Muscle of leg (tissue), 3 donors: ENCODE measurements at regions not wholly inside any gene's neighbourhood (a gene's known extent, or its start where the extent isn't known, plus 50 kb on each side); places are given as distances from the start of the nearest gene placed in this dataset.
A peak's percentile ranks its signal among the peaks of the same experiment; 100 is the strongest.

Experiments used
- DNase-seq: peaks from one replicate; pipeline ENCODE4 v3.0.0; 2013
- H3K27ac ChIP-seq: one replicate; pipeline ENCODE4 v1.5.1; 2013; ENCODE audit warnings: mild to moderate bottlenecking, low read length, control low read depth
- H3K27me3 ChIP-seq: one replicate; pipeline ENCODE4 v1.6.1; 2013; ENCODE audit warnings: low read length; ENCODE audit not compliant: control insufficient read depth, insufficient read depth
- H3K36me3 ChIP-seq: one replicate; pipeline ENCODE4 v1.6.1; 2013; ENCODE audit warnings: low read length; ENCODE audit not compliant: control insufficient read depth, insufficient read depth
- H3K4me1 ChIP-seq: one replicate; pipeline ENCODE4 v1.6.1; 2013; ENCODE audit warnings: low read length; ENCODE audit not compliant: control insufficient read depth, insufficient read depth
- H3K4me3 ChIP-seq: one replicate; pipeline ENCODE4 v1.5.1; 2013; ENCODE audit warnings: low read length, control low read depth
- H3K9me3 ChIP-seq: replicated peaks from 2 replicates; pipeline ENCODE4 v1.6.1; 2013; ENCODE audit warnings: low read depth, low read length; ENCODE audit not compliant: control insufficient read depth
- WGBS: methylation state at CpG from one replicate; pipeline ENCODE4 v1.1.5; 2013; ENCODE audit warnings: missing lambda C conversion rate; ENCODE audit not compliant: insufficient coverage; 5-methylcytosine and 5-hydroxymethylcytosine counted together

DNA sequence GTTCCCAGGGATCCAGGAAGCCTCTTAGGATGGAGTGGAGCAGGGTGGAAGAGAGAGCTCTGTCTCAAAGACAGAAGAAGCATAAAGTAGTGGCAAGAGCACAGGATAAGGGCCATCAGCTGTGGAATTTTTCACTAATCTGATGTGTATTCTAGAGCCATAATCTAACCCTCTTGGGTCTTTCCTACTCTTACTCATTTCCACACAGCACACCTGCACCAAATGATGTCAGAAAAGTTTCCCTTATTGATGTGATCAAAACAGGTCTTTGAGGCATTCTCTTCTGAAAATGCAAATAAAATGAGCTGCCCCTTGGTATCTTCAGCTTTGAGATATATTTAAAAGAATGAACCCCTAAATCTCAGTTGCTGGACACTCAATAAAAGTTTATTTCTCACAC lies 415.1 kb upstream of the CHST9 start:
- Histone ChIP-seq H3K4me1 (peaks cover 5% of the 10 kb centered on the region), H3K4me3 (no peak overlapping the region), H3K36me3 (no peaks in the 10 kb centered on the region), H3K9me3 (peaks cover 2% of the 10 kb centered on the region), H3K27me3 (no peaks in the 10 kb centered on the region), H3K27ac (no peak overlapping the region)
- DNase-seq: no peak

DNA sequence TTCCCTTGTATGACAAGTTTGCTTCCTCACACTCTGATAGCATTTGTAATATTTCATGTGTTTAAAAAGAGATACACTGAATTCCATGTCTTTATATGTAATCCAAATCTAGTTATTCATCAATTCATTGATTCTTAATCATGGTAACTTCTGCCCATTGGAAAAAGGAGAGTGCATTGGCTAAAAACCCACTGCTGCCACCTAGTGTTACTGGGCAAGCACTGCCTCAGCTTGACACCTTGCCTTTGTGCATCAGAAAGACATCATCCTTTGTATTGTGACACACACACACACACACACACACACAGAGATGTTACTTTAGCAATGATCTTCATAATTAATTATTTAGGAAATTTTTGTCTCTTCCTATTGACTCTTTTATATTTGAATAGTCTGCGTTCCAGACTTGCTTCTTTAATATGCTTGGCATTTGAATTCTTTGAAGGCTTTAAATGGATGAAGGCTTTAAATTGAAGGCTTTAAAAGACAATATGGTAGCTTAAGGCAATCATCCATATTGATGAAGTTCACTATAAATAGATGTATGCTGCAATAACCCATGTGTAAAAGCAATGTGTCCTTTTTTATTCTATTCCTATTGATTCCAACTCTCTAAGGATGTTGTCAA lies 414.2 kb upstream of the CHST9 start:
- H3K27me3 ChIP-seq: no peaks in the 10 kb centered on the region
- H3K27ac ChIP-seq: no peak overlapping the region
- peak; percentile 49 for DNase-seq
- peaks cover 2% of the 10 kb centered on the region for H3K9me3 ChIP-seq
- H3K36me3 ChIP-seq: no peaks in the 10 kb centered on the region
- H3K4me3 ChIP-seq: no peak overlapping the region
- no CpG with 5 or more reads among the region's 1 CpG for WGBS
- H3K4me1 ChIP-seq: peaks cover 7% of the 10 kb centered on the region

DNA sequence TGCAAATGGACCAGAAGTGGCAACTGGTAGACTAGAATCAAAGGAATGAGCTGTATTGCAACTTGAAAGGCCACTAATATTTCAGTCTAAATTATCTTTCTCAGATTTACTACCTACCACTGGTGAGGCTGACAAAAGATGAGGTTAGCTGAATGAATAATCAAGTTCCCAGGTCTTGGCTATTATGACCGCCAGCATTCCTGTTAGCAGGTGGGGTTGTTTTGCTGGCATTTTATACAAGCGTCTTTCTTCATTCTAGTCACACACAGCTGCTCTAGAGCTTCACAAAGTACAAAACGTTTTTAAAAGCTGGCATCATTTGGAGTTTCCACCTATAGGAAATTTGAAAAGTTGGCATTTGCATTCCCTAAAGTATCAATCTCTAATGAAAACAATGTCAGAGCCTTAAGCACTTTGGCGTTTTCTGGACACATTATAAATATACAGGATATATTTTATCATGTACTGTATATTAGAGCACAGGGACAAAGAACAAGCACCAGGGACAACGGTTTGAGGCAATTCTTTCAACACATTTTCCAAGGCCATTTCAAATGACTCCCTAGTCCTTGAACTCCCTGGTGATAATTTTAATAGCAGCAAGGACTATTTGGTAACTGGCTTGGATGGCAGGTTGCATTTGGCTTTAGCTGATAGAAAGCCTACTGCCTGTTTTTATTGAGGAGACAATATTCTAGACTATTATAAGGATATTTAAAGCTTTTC lies 410.2 kb upstream of the CHST9 start:
- Histone ChIP-seq H3K27me3 (no peaks in the 10 kb centered on the region), H3K36me3 (no peaks in the 10 kb centered on the region), H3K9me3 (no peaks in the 10 kb centered on the region), H3K4me3 (no peak overlapping the region), H3K4me1 (peaks cover 7% of the 10 kb centered on the region), H3K27ac (peak overlapping the region; percentile 49)
- DNase-seq: peak; percentile 56
- WGBS: no CpG with 5 or more reads among the region's 5 CpGs

DNA sequence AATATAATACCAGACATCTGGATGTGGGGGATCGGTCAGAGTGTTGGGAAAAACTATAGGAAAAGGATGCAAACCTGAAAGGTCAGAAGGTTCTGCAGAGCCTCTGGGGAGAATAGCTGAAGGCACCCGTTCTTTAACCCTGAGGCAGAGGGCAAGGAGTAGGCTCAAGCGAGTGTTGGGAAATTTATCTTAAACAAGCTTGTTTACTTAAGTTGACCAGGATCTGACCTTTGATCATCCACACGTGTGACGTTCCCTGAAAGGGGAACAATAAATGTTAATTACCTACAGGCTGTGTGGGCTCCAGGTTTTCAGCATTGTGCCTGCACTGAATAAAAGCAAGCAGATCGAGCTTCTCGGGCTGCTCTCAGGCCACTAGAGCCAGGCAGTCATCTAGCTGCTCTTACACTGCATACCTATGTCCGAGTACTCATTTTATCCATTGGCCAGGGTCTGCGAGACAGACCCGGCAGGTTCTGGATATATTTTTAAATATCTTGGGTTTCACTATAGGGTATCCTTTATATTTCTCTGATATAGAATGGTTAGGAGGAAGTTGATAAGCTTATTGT lies 400.6 kb upstream of the CHST9 start:
- Histone ChIP-seq H3K36me3 (no peaks in the 10 kb centered on the region), H3K9me3 (peaks cover 4% of the 10 kb centered on the region), H3K4me3 (no peak overlapping the region), H3K4me1 (no peaks in the 10 kb centered on the region), H3K27me3 (no peaks in the 10 kb centered on the region), H3K27ac (no peak overlapping the region)
- no peak for DNase-seq
- WGBS: 36% methylated on average over 6 of the region's 10 CpGs

DNA sequence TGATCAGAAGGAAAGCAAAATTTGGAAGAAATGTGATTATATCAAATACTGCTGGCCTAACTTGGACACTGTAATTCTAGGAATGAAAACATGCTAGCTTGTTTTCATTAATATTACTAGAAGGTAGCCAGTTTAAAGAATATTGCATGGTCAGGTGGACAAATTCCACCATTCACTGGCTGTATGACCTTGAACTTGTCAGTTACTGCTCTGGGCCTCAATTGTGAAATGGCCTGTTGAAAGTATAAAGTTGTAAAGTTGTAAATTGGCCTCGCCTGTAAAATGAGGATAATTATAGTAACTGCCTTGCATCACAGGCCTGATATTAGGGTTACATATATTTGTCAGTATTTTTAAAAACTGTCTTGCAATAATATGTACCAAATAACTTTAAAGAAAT lies 398.4 kb upstream of the CHST9 start:
- no peaks in the 10 kb centered on the region for H3K36me3 ChIP-seq
- H3K4me1 ChIP-seq: no peaks in the 10 kb centered on the region
- no CpG with 5 or more reads among the region's 1 CpG for WGBS
- H3K27me3 ChIP-seq: no peaks in the 10 kb centered on the region
- H3K27ac ChIP-seq: no peak overlapping the region
- no peak overlapping the region for H3K4me3 ChIP-seq
- no peak for DNase-seq
- H3K9me3 ChIP-seq: peaks cover 4% of the 10 kb centered on the region

DNA sequence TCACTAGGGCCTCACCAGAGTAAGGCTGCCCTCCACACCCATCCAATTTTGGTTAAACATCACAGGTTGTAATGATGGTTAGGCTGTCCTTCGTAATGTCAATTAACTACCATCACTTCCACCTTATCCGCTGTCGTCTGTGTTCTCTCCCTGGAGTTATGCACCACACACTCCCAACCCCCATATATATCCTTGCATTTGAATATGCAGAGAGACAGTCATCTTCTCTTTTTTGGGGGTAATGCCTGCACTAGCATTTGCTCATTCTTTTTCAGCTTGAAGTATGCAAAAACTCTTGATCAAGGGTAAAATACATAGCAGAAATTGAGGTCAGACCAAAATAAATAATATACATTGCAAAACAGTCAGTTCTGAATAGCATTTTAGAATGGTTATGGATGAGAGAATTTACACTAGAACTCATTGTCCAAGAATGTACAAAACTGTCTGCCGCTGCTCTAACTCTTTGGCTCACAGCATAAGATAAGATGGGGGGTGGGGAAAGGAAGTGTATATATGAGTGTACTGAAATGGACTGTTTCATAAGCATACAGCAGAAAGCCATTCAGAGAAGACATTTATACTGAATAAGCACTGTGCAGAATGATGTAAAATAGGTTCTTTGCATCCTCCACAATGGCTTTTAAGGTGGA lies 397.8 kb upstream of the CHST9 start:
- H3K27me3 ChIP-seq: no peaks in the 10 kb centered on the region
- WGBS: no CpG with 5 or more reads among the region's 4 CpGs
- H3K9me3 ChIP-seq: peaks cover 4% of the 10 kb centered on the region
- H3K4me3 ChIP-seq: no peak overlapping the region
- no peak overlapping the region for H3K27ac ChIP-seq
- H3K4me1 ChIP-seq: no peaks in the 10 kb centered on the region
- no peak for DNase-seq
- no peaks in the 10 kb centered on the region for H3K36me3 ChIP-seq

DNA sequence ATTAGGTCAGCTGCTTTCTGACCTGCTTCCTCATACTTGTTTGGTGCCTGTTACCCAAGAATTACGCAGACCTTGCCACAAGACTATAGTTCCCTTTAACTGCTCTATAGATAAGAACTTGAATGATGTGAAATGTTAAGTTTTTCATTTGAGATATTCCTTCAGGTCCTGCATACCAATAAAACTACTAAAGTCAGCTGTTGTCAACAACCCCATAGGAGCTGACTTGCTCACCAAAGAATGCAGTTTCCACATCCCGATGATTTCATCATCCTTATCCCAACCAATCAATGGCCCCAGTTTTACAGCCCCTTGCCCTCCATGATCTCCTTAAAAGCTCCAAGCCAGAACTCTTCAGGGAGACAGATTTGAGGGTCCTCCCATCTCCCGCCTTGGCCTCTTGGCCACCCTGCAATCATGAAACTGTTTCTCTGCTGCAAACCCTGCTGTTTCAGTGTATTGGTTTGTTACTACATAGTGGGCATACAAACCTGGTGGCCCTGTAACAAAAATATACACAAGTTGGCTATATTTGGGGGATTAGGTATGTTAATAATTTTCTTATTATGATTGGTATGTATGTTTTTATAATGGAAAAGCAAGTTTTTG lies 396.3 kb upstream of the CHST9 start:
- no peak overlapping the region for H3K4me3 ChIP-seq
- H3K9me3 ChIP-seq: peaks cover 4% of the 10 kb centered on the region
- 100% methylated on average over 1 of the region's 3 CpGs for WGBS
- H3K27ac ChIP-seq: no peak overlapping the region
- no peaks in the 10 kb centered on the region for H3K36me3 ChIP-seq
- H3K4me1 ChIP-seq: no peaks in the 10 kb centered on the region
- no peaks in the 10 kb centered on the region for H3K27me3 ChIP-seq
- DNase-seq: no peak

DNA sequence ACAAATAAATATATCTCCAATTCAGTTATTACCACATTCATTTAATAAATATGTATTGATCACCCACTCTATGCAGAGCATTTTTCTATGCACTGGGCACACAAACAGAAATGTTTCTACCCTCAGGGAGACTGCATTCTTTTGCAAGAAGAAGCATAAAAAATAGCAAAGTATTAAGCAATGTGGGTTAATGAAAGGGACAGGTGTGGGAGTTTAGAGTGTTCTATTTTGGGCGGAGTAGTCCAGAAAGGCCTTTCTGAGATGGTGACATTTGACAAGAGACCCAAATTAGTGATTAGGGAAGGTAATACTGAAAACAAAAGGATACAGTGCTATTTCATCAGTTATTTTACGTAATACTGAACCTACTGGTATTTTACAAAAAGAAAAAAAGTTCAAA lies 394.3 kb upstream of the CHST9 start:
- no peaks in the 10 kb centered on the region for H3K36me3 ChIP-seq
- no peak overlapping the region for H3K4me3 ChIP-seq
- H3K27ac ChIP-seq: no peak overlapping the region
- H3K4me1 ChIP-seq: no peaks in the 10 kb centered on the region
- DNase-seq: no peak
- H3K9me3 ChIP-seq: peaks cover 4% of the 10 kb centered on the region
- WGBS: 80% methylated on average over 1 of the region's 2 CpGs
- no peaks in the 10 kb centered on the region for H3K27me3 ChIP-seq

DNA sequence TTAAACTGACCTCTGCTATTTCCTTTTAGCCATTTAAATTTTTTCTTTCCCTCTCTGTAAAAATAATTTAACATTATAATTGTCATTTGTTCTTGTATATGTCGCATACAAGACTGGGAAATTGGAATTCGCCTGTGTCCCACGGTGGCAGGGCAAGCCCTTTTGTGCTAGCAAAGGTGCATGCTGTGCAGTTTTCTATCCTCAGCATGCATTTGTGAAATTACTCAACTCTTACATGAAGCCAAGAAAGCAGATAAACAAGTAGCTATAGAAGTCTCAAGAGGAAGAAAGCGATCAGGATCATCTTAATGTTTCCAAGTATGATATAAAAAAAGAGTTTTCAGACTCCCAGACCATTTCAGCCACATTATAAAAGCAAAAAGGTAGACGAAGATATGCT lies 392.6 kb upstream of the CHST9 start:
- H3K27me3 ChIP-seq: no peaks in the 10 kb centered on the region
- no CpG with 5 or more reads among the region's 5 CpGs for WGBS
- no peaks in the 10 kb centered on the region for H3K36me3 ChIP-seq
- H3K27ac ChIP-seq: no peak overlapping the region
- H3K4me3 ChIP-seq: no peak overlapping the region
- H3K4me1 ChIP-seq: no peaks in the 10 kb centered on the region
- DNase-seq: peak; percentile 38
- H3K9me3 ChIP-seq: peaks cover 4% of the 10 kb centered on the region

DNA sequence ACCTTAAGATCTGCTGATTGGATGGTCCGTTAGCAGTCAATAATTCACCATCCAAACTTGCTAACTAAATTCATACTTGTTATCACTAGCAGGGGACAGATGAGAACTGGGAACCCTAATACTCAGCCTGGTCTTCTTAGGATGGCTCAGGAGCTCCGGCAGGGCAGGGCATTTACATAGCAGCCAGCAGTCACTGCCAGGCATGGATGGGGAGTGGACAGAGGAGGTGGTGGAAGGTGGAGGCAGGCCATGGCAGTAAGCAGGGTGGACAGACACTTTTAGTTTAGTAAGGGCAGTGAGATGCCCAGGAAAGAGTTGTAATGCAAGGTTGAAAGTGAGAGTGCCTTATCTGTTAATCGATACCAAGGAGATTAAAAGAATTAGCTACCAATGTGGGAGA lies 392.2 kb upstream of the CHST9 start:
- no peaks in the 10 kb centered on the region for H3K27me3 ChIP-seq
- DNase-seq: no peak
- no peaks in the 10 kb centered on the region for H3K4me1 ChIP-seq
- no peak overlapping the region for H3K27ac ChIP-seq
- H3K36me3 ChIP-seq: no peaks in the 10 kb centered on the region
- no peak overlapping the region for H3K4me3 ChIP-seq
- peaks cover 4% of the 10 kb centered on the region for H3K9me3 ChIP-seq
- WGBS: 100% methylated on average over 2 of the region's 3 CpGs
